RCC 7860 (cell line): ENCODE measurements at regions not wholly inside any gene's neighbourhood (a gene's known extent, or its start where the extent isn't known, plus 50 kb on each side); places are given as distances from the start of the nearest gene placed in this dataset.
"Not testable (repeated sequence)": the region's sequence is repeated elsewhere in the genome, so short reads cannot be mapped to it uniquely, and the experiment has no call there.

Source experiments
- DNase-seq: peaks from one replicate; pipeline ENCODE4 v3.0.0-alpha.2; 2015; ENCODE audit warnings: low spot score
- FAIRE-seq: peaks from 2 replicates; lab custom pipeline; 2012; peaks lifted over from hg19 to GRCh38; lab: Jason Lieb, UNC

DNA sequence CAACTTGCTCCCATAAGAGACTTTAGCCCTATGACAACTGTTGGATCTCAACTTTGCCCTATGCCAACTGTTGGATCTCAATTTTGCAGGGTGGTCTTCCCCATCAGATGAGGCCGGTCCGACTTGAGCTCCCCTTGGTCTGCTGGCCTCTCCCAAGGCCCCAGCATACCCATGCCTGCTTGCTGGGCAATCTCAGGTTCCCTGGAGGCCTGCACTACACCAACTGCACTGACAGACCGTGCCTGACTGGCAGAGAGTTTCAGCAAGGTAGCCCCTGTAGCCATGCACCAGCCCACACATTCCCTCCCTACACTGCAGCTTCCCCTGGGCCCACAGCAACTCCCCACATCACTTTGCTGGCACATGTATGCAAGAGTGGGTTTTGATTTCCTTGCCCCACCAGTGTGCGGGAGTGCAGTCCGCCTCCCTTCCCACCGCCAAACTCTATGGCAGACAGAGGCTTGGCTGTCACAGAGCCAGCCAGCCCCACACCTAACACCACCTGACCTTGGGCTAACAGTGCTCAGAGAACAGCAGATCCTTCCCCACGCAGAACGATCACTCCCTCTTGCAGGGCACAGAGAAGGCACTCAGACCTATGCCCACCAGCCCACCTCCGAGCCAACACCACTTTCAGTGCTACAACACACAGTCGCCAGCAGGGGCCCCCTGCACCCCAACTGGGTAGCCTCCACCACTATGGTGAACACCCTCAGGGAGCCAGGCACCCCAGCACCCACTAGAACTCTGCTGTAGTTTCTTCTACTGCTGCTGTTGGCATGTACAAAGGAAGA lies 279.9 kb upstream of the COX7C start:
- no peak for FAIRE-seq
- DNase-seq: no peak

DNA sequence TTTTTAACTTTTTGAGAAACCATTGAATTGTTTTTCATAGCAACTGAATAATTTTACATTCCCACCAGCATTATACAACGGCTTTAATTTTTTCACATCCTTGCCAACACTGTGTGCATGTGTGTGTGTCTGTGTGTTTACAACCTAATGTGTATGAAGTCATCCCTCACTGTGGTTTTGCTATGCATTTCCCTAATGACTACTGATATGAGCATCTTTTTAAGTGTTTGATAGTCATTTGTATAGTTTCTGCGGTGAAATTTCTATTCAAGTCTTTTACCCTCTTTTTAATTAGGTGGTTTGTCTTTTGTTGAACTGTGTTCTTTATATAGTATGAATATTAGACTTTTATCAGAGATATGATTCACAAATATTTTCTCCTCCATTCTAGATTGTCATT lies 263.1 kb upstream of the COX7C start:
- DNase-seq: no peak
- FAIRE-seq: no peak

DNA sequence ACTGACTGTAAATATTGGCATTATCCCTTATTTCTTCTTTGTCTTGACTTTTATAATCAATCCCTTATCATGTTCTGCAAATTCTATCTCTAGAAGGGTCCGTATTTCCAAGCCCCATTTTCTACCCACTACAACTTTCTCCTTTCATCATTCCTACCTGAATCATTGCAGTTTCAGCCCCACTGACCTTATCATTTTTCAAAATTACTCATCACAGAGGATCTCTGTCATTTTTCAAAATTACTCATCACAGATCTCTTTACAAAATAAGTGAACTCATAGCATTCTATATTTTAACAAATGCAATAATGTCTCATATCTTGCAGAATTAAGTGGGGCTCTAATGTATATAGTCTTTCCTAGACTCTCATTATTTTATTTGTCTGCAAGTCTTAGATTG lies 256.9 kb upstream of the COX7C start:
- FAIRE-seq (no peak), DNase-seq (no peak)

DNA sequence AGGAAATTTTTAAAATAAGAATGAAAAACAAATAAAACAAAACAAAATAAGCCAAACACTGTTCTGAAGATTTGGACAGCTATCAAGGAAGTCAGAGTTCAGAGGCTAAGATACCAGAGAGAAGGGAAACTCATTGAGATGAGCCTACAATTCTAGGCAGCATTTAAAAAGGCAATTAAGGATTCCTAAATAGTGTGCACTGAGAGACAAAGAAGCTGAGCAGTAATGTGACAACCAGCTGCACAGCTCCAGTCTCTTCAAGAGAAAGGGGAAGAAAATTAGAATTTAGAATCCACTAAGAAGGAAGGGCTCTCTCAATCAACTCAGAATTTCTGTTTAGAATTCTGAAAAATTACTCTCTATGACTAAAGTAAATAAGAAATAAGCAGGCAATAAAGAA lies 246.7 kb upstream of the COX7C start:
- DNase-seq (no peak), FAIRE-seq (no peak)

DNA sequence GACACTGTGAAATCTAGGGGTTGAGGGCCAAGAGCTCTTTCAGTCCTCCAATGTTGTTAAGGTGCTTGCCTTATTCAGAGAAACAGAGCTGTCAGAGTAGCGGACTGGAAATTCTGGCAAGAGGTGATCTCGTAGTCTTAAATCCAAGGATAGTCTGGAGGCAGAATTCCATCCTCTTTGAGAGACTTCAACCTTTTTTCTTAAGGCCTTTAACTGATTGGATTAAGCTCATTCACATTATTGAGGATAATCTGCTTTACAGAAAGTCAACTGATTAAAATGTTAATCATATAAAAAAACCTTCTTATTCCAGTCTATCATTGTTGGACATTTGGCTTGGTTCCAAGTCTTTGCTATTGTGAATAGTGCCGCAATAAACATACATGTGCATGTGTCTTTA lies 243.1 kb upstream of the COX7C start:
- no peak for FAIRE-seq

DNA sequence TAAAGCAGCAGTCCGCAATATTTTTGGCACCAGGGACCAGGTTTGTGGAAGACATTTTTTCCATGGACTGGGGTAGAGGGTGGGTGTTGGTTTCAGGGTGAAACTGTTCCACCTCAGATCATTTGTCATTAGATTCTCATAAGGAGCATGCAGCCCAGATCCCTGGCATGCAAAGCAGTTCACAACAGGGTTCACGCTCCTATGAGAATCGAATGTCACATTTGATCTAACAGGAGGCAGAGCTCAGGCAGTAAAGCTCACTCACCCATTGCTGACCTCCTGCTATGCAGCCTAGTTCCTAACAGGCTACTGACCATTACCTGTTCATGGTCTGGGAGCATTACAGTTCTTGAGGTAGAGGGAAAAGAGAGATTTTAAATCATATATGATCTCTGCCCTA lies 241.5 kb upstream of the COX7C start:
- DNase-seq (no peak), FAIRE-seq (no peak)

More for the DNA sequence above, 243.1 kb upstream of the COX7C start:
- DNase-seq: no peak

DNA sequence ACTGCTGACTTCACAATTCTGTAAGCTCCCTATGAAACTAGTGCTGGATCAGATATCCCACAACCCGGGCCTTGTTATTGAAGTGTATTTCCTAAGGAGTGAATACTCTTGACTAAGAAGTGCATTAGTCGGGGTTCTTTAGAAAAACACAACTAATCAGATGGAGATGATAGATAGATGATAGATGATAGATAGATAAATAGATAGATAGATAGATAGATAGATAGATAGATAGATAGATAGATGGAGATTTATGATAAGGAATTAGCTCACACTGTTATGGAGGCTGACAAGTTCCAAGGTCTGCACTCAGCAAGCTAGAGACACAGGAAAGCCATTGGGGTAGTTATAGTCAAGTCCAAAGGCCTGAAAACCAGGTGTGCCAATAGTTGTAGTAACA lies 214.6 kb upstream of the COX7C start:
- FAIRE-seq: no peak
- DNase-seq: no peak

DNA sequence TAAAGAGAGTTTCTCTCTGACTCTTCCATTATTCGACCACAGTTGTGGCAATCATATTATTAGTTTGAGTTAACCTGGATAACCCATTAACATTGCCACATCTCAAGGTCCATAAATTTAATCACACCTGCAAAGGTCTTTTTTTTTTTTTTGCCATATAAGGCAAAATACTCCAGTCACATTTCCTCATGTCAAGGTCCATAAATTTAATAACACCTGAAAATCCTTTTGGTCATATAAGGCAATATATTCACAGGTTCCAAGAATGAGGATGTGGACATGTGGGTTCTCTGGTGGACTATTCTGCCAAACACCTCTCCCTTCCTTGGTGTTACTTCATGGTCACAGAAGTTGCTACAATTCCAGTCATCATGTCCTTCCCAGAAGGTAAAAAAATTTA lies 213.5 kb upstream of the COX7C start:
- FAIRE-seq (no peak), DNase-seq (no peak)

DNA sequence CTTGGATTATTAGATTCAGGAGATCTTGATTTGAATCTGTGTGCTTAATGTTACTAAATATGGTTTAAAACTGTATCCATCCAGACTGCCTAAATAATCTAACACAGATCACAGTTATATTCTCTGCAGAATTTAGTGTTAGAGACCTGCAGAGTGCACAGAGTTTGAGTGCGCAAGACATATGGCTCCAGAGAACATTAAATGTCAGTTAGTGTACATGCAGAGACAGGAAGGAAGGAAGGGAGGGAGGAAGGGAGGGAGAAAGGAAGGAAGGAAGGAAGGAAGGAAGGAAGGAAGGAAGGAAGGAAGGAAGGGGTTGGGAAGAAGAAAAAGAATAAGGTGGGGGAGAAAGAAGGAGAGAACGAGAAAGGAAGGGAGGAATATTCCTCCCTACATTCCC lies 210.0 kb upstream of the COX7C start:
- FAIRE-seq (no peak), DNase-seq (no peak)

DNA sequence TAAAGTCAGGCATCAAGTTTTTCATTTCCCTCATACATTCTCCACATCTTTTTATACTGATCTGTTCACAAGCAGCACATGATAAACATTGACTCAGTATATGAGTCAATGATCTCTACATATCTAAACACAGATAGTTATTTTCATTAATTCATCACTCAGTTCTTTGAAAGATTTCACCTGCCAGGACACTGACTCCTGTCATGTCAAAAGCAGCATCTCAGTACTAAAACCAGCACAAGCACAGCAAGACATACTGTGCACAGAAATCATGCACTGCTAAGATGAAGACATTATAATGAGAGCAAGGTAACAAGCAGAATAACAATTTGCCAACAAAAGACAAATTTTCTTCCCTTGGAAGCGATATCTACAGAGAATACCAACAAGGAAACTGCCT lies 206.1 kb upstream of the COX7C start:
- no peak for FAIRE-seq
- DNase-seq: no peak

DNA sequence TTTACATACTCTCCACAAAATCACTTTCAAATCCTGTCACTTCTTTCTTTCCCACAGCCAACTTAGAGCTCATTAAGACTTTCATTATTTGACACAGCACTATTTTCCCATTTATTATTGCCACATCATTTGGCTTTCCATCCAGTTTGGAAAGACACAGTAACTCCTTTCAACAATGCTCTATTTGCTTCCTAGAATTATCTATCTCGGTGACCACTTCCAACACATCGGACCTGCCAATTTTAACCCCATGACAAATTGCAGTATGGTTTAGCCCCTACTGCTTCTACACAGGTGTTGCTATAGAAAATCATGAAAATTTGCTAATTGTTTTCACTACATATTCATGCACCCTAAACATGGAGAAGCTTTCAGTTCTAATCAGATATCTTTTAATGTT lies 190.6 kb upstream of the COX7C start:
- FAIRE-seq: no peak
- no peak for DNase-seq

DNA sequence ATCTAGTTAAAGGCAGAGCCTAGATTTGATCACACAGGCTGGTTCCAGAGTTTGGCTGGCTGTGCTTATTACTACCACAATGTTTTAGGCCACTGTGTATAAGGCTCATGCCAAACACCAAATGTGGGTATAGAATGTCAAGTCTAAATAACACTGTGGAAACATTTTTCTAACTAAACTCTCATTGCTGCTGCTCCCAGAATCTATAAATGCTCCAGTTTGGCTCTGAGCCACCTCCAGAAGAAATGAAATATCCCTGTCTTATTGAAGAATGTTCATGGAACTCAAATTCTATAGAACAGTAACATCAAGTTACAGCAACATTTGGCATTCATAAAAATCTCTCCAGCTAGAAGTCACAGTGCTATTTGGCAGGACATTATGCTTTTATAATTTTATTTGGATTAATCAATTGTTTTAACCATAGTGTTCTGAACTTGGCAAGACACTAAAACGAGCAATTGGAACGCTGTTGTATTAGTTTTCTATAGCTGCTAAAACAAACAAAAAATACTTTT lies 178.1 kb upstream of the COX7C start:
- FAIRE-seq (no peak), DNase-seq (no peak)

DNA sequence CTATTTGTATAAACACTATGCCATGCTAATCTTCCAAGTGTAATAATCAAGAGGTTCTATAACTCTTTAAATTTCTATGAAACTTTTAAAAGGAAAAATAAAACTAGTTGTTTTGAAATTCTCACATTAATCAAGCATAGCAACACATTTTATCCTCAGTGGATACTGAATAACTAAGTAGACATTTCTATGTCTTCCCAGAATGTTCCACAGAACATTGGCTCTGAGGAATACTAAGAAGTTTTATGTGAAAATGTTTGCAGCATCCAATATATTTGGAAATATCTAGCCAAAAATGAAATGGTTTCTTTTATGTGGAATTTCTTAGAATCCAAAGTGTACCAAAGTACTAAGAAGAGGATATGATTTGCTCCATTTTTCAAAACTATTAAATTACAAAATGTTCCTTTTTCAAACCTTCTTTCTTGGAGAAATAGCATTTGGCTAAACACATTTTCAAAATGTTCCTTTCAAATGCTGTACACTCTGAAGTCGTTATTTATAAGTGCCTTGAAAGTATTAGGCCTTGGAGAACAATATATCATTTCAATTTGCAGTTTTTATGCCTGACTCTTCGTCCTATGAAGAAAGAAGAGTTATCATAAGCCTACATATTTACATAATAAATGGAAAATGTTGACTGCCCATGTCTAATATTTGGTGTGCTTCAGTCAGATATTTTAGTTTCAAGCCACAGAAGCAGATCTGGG lies 175.6 kb upstream of the COX7C start:
- no peak for DNase-seq
- FAIRE-seq: no peak

DNA sequence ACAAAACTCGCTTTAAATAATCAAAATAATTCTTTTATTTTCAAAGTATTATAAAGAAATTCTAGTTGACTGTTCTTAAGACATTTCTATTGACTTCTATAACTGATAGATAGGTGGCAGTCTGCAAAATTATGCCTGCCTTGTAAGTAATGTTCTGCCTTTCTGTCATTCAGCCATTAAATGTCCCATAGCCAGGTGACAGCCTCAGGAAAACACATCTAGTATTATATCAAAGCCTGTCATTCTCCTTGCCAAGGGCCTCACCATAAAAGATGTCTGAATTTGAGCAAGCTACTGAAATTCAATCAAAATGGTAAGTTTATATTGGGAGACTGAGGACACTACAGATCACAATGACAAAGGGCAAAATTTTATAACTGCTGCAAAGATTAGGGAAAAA lies 170.4 kb upstream of the COX7C start:
- FAIRE-seq (no peak), DNase-seq (no peak)

DNA sequence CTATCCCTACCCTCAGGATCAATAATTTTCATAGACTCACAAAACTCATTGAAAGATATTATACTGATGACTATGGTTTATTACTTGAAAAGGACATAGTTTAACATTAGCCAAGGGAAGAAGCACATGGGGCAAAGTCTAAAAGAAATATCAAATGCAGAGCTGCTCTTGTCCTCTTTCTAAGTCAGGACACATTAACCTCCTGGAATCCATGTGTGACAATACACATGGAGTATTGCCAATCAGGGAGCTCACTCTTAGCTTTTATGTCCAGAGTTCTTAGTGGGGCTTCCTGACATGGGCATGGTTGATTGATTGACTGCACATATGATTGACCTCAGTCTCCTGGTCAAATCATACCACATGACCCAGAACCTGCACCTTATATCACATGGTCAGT lies 165.5 kb upstream of the COX7C start:
- FAIRE-seq: no peak
- DNase-seq: no peak

DNA sequence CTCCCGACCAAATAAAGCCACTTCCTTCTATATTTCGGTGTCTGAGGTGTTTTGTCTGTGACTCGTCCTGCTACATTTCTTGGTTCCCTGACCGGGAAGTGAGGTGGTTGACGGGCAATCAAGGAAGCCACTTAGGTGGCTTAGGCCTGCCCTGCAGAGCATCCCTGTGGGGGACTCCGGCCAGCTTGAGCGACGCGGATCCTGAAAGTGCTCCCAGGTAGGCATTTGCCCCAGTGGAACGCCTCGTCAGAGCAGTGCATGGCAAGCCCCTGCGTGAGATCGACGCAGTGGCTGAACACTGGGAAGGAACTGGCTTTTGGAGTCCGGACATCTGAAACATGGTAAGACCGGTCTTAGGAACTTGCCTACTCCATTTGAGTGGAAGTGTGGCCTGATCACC lies 157.2 kb upstream of the COX7C start:
- no peak for FAIRE-seq
- DNase-seq: no peak

DNA sequence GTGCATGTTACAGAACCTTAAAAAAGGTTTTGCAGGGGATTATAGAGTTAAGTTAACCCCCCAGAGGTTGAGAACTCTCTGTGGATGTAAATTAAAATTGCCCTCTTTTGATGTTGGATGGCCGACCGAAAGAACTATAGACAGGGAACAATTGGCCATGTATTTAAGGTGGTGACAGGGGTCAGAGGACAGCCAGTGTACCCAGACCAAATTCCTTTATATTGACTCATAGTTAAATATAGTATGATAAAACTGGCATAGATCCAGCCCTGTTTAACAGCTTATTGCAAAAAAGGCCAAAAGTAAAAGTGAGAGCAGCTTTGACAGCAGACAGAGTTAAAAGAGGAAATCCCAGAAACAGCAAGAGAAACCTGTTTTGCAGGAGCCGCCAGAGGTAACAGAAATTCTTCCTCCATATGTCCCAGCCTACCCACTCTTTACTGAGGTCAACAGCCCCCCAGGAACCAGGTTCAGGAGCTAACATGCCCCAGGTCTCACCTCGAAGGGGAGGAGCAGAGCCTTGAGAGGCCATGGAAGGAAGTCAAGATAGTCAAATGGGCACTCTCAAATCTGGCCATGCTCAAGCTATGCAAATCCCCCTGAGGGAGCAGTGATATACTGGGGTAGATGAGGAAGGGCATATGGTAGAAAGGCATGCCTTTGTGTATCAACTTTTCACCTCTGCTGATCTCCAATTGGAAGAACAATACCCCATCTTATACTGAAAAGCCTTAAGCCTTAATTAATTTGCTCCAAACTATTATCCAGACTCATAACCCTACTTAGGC lies 156.4 kb upstream of the COX7C start:
- DNase-seq: peak; percentile 9
- FAIRE-seq: no peak

DNA sequence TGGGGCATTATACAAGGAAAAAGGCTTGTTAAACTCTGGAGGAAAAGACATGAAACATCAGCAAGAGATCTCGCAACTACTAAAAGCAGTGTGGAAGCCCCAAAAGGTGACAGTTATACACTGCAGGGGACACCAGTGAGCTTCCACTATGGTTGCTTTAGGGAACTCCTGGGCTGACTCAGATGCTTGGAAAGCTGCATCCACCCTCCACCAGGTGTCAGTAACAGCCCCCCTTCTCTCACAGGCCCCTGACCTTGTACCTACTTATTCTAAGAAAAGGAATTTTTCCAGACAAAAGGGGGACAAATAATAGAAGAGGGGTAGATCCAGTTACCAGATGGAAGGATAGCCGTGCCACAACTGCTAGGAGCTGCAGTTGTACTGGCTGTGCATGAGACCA lies 154.4 kb upstream of the COX7C start:
- FAIRE-seq (no peak), DNase-seq (no peak)

DNA sequence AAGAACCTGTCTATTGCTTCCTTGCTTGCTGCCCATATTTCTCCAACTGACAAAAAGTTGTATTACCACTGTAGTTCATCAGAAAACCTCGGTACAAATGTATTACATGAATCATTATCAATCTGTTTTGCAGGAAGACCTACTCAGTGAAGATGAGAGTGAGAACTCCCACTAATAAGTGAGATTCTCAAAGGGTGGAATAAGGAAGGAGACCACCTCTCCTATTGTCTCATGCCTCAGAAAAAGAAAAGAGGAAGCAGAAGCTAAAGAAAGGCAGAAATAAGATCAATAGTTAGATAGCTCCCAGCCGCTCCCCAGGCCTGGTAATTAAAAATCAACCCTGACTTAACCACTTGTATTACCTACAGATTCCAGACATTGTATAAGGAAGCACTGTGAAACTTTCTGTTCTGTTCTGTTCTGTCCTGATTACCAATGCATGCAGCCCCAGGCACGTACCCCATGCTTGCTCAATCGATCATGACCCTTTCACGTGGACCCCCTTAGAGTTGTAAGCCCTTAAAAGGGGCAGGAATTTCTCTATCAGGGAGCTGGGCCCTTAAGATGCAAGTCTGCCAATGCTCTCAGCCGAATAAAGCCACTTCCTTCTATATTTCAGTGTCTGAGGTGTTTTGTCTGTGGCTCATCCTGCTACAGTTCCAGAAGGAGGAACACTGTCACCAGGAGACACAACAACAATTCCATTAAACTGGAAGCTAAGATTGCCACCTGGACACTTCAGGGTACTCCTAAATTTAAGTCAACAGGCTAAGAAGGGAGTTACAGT lies 152.5 kb upstream of the COX7C start:
- FAIRE-seq (no peak), DNase-seq (no peak)

DNA sequence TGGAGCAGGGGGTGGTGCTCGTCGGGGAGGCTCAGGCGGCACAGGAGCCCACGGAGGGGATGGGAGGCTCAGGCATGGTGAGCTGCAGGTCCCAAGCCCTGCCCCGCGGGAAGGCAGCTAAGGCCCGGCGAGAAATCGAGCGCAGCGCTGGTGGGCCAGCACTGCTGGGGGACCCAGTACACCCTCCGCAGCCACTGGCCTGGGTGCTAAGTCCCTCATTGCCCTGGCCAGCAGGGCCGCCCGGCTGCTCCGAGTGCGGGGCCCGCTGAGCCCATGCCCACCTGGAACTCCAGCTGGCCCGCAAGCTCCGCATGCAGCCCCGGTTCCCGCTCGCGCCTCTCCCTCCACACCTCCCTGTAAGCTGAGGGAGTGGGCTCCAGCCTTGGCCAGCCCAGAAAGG lies 151.0 kb upstream of the COX7C start:
- DNase-seq, FAIRE-seq: not testable (repeated sequence)

DNA sequence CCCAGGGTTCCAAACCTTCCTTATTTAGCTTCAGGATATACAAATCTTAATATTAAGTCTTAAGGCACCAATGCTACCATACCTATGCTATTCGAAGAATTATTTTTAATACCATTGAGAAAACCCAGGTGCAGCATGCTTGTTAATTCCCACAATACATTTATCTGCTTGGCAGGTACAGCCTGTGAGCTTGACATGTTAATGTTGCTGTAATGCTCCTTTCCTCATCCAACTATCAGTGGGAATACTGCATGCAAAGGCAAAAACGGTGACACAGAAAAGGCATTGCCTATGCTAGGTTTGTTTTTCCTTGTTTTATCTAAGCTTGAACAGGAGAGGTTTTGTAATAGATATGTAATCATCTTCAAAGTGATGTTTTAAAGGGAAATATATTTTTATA lies 135.7 kb upstream of the COX7C start:
- FAIRE-seq (no peak), DNase-seq (no peak)
